LNCAP (cell line): ENCODE measurements at regions not wholly inside any gene's neighbourhood (a gene's known extent, or its start where the extent isn't known, plus 50 kb on each side); places are given as distances from the start of the nearest gene placed in this dataset.

Experiments
- TF ChIP-seq, protein P1 (sequence below): fragments of 450-650 bp; IDR thresholded peaks from 2 replicates; pipeline ENCODE4 v1.5.1; 2017; ENCODE audit warnings: mild to moderate bottlenecking

- TF ChIP-seq, protein P1, sequence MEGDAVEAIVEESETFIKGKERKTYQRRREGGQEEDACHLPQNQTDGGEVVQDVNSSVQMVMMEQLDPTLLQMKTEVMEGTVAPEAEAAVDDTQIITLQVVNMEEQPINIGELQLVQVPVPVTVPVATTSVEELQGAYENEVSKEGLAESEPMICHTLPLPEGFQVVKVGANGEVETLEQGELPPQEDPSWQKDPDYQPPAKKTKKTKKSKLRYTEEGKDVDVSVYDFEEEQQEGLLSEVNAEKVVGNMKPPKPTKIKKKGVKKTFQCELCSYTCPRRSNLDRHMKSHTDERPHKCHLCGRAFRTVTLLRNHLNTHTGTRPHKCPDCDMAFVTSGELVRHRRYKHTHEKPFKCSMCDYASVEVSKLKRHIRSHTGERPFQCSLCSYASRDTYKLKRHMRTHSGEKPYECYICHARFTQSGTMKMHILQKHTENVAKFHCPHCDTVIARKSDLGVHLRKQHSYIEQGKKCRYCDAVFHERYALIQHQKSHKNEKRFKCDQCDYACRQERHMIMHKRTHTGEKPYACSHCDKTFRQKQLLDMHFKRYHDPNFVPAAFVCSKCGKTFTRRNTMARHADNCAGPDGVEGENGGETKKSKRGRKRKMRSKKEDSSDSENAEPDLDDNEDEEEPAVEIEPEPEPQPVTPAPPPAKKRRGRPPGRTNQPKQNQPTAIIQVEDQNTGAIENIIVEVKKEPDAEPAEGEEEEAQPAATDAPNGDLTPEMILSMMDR = no peak
Measured at GRCh38 chr4:124977045-124977444, 264.5 kb upstream of the ANKRD50 start.

DNA sequence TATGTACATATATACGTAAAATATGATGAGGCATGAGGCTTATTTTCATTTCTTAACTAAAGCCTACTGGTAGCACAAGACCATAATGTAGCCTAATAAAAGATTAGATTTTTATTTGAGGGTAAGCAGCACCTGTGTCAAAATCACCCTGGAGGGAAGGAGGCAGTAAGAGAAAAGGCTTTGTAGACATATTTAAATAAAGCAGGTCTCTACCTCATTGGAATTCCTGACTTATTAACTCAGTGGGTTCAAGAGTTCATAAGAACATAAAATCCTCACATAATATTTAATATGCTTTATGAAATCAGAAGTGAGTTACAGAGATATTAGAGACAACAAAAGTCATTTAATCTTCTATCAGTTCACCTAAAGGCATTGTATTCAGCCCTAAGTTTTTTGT lies 261.6 kb upstream of the ANKRD50 start:
- TF ChIP-seq, protein P1 = no peak

DNA sequence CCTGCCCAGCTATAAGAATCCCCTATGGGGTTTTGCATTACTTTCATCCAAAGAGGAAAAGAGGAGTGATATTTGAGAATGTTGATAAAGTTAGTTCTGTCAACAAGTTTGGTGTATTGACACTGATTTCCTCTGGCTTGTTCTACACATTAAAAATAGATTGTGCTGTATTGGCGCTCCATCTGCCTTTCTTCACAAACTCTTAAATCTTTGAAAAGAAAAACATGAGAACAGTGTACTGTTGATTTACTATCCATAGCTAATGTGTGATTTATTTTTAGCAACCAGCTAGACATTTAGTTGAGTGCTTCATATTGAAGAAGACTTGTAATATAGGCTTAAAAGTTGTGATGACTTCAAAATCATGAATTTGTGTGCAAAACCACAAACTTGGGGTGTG lies 261.2 kb upstream of the ANKRD50 start:
- TF ChIP-seq, protein P1 = no peak

DNA sequence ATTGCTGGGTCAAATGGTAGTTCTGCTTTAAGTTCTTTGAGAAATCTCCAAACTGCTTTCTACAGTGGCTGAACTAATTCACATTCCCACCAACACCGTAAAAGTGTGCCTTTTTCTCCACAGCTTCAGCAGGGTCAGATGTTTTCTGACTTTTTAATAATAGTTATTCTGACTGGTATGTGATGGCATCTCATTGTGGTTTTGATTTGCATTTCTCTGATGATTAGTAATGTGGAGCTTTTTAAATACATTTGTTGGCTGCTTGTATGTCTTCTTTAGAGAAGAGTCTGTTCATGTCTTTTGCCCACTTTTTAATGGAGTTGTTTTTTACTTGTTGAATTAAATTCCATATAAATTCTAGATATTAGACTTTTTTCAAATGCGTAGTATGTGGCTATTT lies 257.5 kb upstream of the ANKRD50 start:
- TF ChIP-seq, protein P1 = no peak

DNA sequence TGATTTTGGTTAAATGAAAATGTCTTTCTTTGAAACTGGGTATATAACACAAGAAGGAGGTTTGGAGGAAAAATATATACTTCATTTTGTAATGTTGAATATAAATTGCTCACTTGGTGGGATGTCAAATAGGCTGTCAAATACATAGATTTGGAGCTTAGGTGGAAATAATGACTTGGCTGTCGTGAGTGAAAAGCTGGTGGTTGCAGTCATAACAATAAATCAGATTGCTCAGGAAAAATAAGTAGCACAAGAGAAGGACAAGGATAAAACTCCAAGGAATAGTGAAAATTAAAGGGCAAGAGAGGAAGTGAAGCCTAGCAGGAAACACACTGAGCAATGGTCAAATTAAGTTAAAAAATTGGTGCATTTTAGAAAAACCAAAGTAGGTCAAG lies 253.0 kb upstream of the ANKRD50 start:
- TF ChIP-seq, protein P1 = no peak

GRCh38 chr4:124964852-124965496 lies 252.4 kb upstream of the ANKRD50 start:
- TF ChIP-seq, protein P1 = no peak

GRCh38 chr4:124964251-124964650 lies 251.7 kb upstream of the ANKRD50 start:
- TF ChIP-seq, protein P1 = no peak
